DND-41 (cell line): ENCODE measurements at regions not wholly inside any gene's neighbourhood (a gene's known extent, or its start where the extent isn't known, plus 50 kb on each side); places are given as distances from the start of the nearest gene placed in this dataset.

Experiments
- ATAC-seq: fragments of 200-7000 bp; cut with Tn5 transposase; 3 replicates; pipeline ENCODE4 v1.9.1; 2021; ENCODE audit warnings: low read depth; ENCODE audit not compliant: insufficient read depth
- DNase-seq: peaks from one replicate; pipeline ENCODE4 v3.0.0-alpha.2; 2020
- H2AFZ ChIP-seq: 2 replicates; pipeline ENCODE4 v1.6.0; 2012; ENCODE audit warnings: low read depth, low read length
- H3K27ac ChIP-seq: 2 replicates; pipeline ENCODE4 v1.5.1; 2012; ENCODE audit warnings: low read length, inconsistent platforms
- H3K27me3 ChIP-seq: fragments of 200-600 bp; sonication (generic); 2 replicates; pipeline ENCODE4 v1.6.0; 2012; ENCODE audit warnings: low read length, mild to moderate bottlenecking, inconsistent platforms; ENCODE audit not compliant: insufficient read depth, poor library complexity
- H3K36me3 ChIP-seq: 2 replicates; pipeline ENCODE4 v1.5.1; 2012; ENCODE audit warnings: low read length, inconsistent platforms; ENCODE audit not compliant: insufficient read depth
- H3K4me1 ChIP-seq: 2 replicates; pipeline ENCODE4 v1.5.1; 2012; ENCODE audit warnings: mild to moderate bottlenecking, low read length; ENCODE audit not compliant: insufficient read depth
- H3K4me2 ChIP-seq: 2 replicates; pipeline ENCODE4 v1.6.0; 2012; ENCODE audit warnings: mild to moderate bottlenecking, moderate library complexity, low read length, inconsistent platforms; ENCODE audit not compliant: insufficient read depth
- H3K4me3 ChIP-seq, 2 experiments: fragments of 200-600 bp in 1 of 2; shearing (Covaris generic) in 1 of 2; 2 replicates each; pipeline ENCODE4 v1.5.1; 2012 to 2016; ENCODE audit warnings: inconsistent platforms in 2 of 2, low read length in 2 of 2, mild to moderate bottlenecking in 2 of 2, low read depth in 1 of 2, moderate library complexity in 1 of 2
- H3K79me2 ChIP-seq: 2 replicates; pipeline ENCODE4 v1.6.0; 2012; ENCODE audit warnings: low read length, inconsistent platforms; ENCODE audit not compliant: insufficient read depth
- H3K9ac ChIP-seq: 2 replicates; pipeline ENCODE4 v1.6.0; 2012; ENCODE audit warnings: low read depth, mild to moderate bottlenecking, inconsistent platforms, low read length, moderate library complexity
- H3K9me3 ChIP-seq: 2 replicates; pipeline ENCODE4 v1.5.1; 2012; ENCODE audit warnings: low read length, moderate library complexity, mild to moderate bottlenecking, inconsistent platforms; ENCODE audit not compliant: insufficient read depth, severe bottlenecking
- H4K20me1 ChIP-seq: 2 replicates; pipeline ENCODE4 v1.6.0; 2012; ENCODE audit warnings: low read length; ENCODE audit not compliant: insufficient read depth
- EZH2 ChIP-seq: IDR thresholded peaks from 3 replicates; pipeline ENCODE4 v1.6.1; 2012; ENCODE audit warnings: borderline replicate concordance, low read depth, mild to moderate bottlenecking, moderate library complexity, low read length, inconsistent platforms; ENCODE audit not compliant: severe bottlenecking
- TF ChIP-seq, protein P1 (sequence below): IDR thresholded peaks from 2 replicates; pipeline ENCODE4 v1.5.1; 2012; ENCODE audit warnings: borderline replicate concordance, low read length, moderate library complexity, mild to moderate bottlenecking; ENCODE audit not compliant: poor library complexity, severe bottlenecking; ENCODE audit errors: extremely low read depth

DNA sequence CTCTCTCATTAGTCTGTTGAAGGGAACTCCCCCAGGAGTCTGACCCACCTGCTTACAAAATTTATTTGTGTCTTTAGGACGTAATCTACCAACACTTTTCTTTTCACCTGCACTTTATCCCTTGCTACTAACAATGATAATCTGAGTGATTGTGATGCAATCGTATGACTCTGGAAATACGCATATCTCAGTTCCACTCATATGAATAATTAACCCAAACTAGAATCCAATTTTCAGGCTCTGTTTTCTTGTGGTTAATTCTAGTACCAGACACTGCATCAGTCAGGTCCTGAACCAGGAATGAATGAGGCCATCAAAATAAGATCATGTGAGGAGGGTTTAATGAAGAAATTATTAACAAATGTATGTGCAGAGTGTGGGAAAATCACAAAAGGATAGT lies 158.4 kb upstream of the SRD5A2 start:
- no peak for TF ChIP-seq EZH2
- TF ChIP-seq, protein P1, sequence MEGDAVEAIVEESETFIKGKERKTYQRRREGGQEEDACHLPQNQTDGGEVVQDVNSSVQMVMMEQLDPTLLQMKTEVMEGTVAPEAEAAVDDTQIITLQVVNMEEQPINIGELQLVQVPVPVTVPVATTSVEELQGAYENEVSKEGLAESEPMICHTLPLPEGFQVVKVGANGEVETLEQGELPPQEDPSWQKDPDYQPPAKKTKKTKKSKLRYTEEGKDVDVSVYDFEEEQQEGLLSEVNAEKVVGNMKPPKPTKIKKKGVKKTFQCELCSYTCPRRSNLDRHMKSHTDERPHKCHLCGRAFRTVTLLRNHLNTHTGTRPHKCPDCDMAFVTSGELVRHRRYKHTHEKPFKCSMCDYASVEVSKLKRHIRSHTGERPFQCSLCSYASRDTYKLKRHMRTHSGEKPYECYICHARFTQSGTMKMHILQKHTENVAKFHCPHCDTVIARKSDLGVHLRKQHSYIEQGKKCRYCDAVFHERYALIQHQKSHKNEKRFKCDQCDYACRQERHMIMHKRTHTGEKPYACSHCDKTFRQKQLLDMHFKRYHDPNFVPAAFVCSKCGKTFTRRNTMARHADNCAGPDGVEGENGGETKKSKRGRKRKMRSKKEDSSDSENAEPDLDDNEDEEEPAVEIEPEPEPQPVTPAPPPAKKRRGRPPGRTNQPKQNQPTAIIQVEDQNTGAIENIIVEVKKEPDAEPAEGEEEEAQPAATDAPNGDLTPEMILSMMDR: no peak
- no peak for ATAC-seq

DNA sequence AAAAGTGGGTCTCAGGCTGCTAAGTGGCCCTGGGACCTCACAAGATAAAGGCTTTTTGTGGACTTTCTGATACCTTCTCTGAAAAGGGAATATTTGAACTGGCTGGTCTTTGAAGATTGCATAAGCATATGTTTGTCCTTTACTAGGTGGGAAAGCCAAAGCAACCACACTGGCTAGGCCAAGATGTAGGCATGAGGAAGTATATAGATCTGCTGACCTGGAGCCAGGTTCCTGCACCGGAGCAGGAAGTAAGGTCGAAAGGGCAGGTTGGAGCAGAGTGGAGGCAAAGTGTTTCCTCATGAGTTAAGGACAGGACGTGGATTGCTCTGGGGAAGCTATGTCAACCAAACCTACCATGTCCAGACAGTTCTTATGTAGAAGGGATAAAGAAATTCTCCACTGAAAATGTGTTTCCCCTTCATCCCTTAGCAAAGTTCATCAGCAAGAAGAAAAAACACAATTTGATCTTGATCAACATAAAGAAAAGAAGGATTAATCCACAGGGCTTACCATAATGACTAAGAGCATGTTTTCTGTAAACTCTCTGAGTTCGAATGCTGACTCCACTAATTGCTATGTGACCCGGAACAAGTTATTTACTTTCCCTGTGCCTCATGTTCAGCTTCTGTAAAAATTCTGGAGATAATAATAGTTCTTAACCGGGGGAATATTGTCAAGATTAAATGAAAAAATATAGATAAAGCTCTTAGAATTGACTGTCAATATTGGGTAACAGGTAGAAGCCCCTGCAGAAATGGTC lies 156.1 kb upstream of the SRD5A2 start:
- H3K9ac ChIP-seq: no peak overlapping the region
- no peaks in the 10 kb centered on the region for H4K20me1 ChIP-seq
- no peaks in the 10 kb centered on the region for H3K27me3 ChIP-seq
- no peak overlapping the region for H3K4me2 ChIP-seq
- H3K4me1 ChIP-seq: no peaks in the 10 kb centered on the region
- H2AFZ ChIP-seq: no peak overlapping the region
- H3K27ac ChIP-seq: no peak overlapping the region
- no peaks in the 10 kb centered on the region for H3K79me2 ChIP-seq
- no peaks in the 10 kb centered on the region for H3K36me3 ChIP-seq
- no peak overlapping the region for H3K4me3 ChIP-seq
- no peak for ATAC-seq
- TF ChIP-seq EZH2: no peak
- TF ChIP-seq, protein P1: no peak
- no peaks in the 10 kb centered on the region for H3K9me3 ChIP-seq
- no peak for DNase-seq

More for the DNA sequence above, 158.4 kb upstream of the SRD5A2 start:
- Histone ChIP-seq H3K9ac (no peak overlapping the region), H3K4me2 (no peak overlapping the region), H3K4me1 (no peaks in the 10 kb centered on the region), H3K9me3 (no peaks in the 10 kb centered on the region), H3K4me3 (no peak overlapping the region), H3K27ac (no peak overlapping the region), H3K27me3 (no peaks in the 10 kb centered on the region), H2AFZ (no peak overlapping the region), H4K20me1 (no peaks in the 10 kb centered on the region), H3K36me3 (no peaks in the 10 kb centered on the region), H3K79me2 (no peaks in the 10 kb centered on the region)
- no peak for DNase-seq

DNA sequence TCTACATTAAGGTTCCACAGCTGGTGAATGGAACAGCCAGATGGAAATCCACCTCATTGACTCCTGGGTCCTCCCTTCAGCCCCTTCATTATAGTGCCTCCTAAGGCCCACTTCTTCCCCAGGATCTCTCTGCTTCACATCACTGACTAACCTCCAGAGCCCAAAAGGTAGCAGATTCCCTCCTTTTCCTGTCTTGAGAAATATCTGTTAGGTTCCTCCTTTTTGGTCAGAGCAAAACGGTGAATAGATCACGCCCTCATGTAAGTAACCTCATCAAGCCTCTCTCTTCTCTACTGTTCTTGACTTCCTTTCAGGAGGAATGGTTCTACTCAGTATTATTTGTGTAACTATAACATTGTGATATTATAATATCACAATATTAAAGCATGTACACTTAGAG lies 155.0 kb upstream of the SRD5A2 start:
- Histone ChIP-seq H3K4me2 (no peak overlapping the region), H2AFZ (no peak overlapping the region), H3K4me1 (no peaks in the 10 kb centered on the region), H3K9me3 (no peaks in the 10 kb centered on the region), H3K27me3 (no peaks in the 10 kb centered on the region), H3K9ac (no peak overlapping the region), H3K4me3 (no peak overlapping the region), H3K27ac (no peak overlapping the region), H3K79me2 (no peaks in the 10 kb centered on the region), H4K20me1 (no peaks in the 10 kb centered on the region), H3K36me3 (no peaks in the 10 kb centered on the region)
- no peak for ATAC-seq
- TF ChIP-seq, protein P1: no peak
- TF ChIP-seq EZH2: no peak
- no peak for DNase-seq
